GM21360 (cell line): ENCODE measurements at regions not wholly inside any gene's neighbourhood (a gene's known extent, or its start where the extent isn't known, plus 50 kb on each side); places are given as distances from the start of the nearest gene placed in this dataset.

Source experiments
- ATAC-seq: cut with Tn5 transposase; IDR thresholded peaks from one replicate; pipeline ENCODE4 v1.9.1; 2021; ENCODE audit warnings: mild to moderate bottlenecking, moderate library complexity; ENCODE audit not compliant: unreplicated experiment

GRCh38 chr10:131762789-131763696 is 137.8 kb upstream of the PPP2R2D start:
- no peak for ATAC-seq

GRCh38 chr10:131764929-131765328 is 135.9 kb upstream of the PPP2R2D start:
- no peak for ATAC-seq

DNA sequence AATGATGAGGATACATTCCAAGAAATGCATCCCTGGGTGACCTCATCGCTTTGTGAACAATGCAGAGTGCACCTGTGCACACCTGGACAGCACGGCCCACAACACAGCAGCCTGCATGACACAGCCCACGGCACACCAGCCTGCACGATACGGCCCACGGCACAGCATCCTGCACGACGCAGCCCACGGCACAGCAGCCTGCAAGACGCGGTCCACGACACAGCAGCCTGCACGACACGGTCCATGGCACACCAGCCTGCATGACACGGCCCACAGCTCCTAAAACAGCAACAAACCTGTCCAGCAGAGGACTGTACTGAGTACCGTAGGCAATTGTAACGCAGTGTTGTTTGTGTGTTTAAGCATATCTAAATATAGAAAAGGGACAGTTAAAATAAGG is 134.7 kb upstream of the PPP2R2D start:
- ATAC-seq = no peak

DNA sequence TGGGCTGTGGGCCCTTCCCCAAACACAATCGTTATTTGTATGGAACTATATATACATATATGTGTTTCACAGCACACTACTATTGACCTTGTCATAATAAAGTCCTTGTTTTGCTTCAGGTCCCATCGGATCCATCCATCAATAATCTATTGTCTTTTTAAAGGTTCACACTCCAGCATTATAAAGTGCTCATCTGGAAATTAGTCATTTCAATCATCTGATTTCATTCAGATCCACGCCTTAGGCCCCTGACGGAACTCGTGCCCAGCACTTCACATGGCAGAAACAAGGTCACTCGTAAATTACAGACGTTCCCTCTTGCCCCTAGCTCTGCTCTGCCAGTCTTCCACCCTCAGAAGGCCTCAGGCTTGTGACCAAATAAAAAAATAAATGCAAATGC is 133.1 kb upstream of the PPP2R2D start:
- no peak for ATAC-seq

DNA sequence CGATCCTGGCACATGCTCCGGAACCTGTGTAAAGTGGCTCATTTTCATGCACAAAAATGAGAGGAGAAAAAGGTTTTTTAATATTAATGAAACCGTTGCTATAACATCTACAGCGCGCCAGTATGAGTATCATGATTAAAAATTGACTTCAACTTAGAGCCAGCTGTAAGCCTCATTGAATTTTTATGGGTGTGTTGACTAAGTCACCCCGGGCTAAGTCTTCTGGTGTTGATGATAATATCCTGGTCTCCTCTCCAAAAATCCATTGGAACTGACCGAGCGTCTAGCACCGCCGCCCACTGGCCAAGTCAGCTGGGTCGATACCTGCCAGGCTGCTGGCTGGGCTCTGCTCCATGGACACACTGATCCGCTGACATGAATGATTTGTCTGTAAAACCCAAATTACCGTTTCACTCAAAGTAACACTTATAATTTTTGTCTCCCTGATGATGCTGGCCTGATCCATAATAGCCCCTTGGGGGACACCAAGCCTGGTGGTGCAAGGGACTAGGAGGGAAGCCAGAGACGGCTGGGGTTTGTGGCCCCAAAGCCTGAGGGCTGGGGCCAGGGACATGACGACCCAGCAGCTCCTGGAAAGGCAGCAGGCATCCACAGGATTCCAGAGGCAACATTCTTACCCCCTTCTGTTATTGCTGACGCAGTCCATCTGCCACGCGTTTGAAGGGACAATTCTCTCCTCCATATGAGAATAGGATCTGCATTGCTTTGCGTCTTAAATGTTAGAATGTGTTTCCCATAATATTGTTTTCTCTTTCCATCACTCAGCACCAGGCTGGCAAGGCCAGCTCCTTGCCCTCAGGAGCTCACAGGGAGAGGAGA is 131.0 kb upstream of the PPP2R2D start:
- ATAC-seq = no peak

- ATAC-seq = no peak
These were observed 129.7 kb upstream of the PPP2R2D start for GRCh38 chr10:131770946-131771633.

- ATAC-seq = no peak
These were observed 129.0 kb upstream of the PPP2R2D start for GRCh38 chr10:131771634-131772358.

DNA sequence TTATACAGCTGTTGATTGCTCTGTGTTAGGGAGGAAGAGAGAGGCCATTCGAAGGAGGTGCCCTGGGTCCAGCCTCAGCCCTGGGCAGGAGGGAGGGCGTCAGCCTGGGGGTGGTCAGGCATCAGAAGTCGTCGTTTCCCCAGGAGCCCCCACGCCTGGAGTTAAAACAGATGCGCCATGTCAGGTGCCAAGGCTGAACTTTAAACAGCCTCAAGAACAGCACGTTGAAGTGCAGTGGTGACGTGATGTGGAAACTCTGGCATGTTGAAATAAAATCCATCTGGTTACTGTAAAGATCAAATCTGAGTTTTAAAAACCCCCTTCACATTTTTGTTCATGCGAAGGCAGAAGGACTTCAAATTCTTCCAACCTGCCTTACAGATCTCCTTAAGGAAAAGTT is 128.4 kb upstream of the PPP2R2D start:
- no peak for ATAC-seq

GRCh38 chr10:131773370-131774343 is 127.2 kb upstream of the PPP2R2D start:
- no peak for ATAC-seq

DNA sequence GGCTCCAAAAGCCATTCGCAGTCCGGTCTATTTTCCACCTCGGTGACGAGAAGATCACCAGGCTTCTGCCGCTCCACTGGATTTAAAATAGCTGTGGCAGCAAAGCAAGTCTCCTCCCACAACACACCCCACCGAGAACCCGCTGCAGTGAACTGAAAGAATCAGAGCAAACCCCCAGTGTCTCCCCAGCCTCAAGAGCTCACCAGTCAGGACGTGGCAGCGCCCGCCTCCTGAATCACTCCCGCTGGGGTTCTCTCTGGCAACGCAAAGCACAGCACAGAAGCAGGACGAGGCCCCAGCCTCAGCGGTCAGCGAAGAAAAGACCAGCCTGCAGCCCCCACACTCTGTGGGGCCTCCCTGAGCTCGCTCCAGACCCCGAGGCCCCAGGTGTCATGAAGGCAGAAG is 126.1 kb upstream of the PPP2R2D start:
- ATAC-seq = no peak

GRCh38 chr10:131775433-131775832 is 125.4 kb upstream of the PPP2R2D start:
- no peak for ATAC-seq

DNA sequence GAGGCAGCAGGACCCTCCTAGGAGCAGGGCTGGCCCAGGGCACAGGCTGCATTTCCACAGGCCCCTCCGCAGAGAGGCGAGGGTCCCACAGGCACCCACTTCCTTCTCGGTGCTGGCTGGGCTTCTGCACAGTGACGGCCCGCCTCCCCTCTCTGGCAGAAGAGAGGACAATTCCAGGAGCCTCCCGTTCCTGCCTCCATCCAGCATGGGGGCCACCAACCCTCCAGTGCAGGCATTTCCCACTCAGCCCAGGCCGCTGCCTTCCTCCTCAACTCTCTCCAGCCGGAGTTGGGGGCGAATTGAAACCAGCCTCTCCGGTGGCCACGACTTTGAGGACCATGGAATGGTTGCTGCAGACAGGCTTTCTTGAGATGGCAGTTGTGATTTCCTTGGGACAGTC is 125.0 kb upstream of the PPP2R2D start:
- no peak for ATAC-seq

DNA sequence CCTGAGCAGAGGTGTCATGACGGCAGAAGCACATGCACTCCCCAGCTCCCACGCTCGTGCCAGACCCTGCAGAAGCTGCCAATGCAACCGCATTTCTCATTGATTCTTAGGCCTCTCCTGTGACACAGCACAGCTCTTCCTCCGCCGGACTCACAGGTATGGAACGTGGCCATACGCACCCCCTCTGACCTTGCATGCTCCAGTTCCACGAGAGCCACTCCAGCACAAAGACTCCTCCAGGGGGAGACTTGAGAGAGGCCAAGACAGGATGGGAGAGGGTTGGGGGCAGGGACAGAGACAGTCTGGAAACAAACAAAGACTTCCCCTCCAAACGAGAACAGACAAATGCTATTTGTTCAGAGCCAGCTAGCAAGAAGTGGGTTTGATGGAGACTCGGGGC is 124.3 kb upstream of the PPP2R2D start:
- no peak for ATAC-seq

DNA sequence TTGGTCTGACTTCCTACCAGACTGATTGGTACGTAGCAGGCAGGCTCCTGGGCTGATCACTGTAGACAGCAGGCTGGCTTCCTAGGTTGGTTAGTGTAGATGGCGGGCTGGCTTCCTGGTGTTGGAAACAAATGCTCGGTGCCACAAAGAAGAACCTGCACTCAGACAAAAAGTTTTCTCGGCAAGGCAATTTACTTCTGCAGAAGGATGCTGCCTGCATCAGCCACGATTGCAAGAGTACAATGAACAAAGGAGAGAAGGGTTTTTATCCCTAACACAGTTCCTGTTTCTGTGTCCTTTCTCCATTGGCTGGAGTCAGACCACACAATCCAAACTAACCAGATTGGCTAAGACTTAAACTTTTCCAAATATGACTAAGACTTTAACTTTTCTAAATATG is 123.6 kb upstream of the PPP2R2D start:
- no peak for ATAC-seq

DNA sequence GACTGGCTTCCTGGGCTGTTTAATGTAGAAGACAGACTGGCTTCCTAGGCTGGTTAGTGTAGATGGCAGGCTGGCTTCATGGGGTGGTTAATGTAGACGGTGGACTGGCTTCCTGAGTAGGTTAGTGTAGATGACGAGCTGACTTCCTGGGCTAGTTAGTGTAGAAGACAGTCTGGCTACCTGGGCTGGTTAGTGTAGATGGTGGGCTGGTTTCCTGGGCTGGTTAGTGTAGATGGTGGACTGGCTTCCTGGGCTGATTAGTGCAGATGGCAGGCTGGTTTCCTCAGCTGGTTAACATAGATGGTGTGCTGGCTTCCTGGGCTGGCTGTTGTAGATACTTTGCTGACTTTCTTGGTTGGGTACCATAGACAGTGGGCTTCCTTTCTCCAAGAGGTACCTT is 122.9 kb upstream of the PPP2R2D start:
- ATAC-seq = no peak

- no peak for ATAC-seq
These were observed 122.4 kb upstream of the PPP2R2D start for GRCh38 chr10:131778385-131778784.

GRCh38 chr10:131778842-131779241 is 122.0 kb upstream of the PPP2R2D start:
- ATAC-seq = no peak

DNA sequence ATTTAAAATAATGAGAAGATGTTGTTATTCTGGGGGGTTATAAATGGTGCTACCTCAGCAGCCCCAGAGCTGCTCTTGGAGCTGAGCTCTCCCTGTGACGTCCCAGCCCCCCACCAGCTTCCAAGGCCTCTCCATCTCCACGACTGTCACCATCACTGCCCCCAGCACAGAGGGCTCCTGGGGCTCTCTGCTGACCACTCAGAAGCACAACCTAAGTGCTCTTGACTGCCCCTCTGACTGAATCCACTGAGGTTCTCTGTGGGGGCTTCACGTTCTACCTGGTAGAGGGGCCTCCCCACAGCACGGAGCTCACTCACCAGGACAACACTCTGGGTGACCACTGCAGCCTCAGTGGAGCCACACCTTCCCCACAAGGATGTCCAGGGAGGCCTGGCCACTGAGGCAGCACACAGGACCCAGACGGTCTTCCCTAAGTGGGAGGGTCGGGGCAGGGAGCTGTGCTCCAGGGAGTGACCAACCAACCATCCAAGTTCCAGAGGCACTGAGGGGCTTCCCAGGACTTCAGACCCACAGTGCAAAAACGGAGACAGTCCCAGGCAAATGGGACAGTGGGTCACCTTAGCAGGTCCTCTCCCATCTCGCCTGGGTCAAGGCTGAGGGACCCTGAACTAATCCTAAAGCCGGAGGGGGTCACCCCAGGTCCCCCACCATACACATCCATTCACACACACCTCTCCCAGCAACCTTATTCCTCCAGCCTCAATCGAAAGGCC is 121.0 kb upstream of the PPP2R2D start:
- ATAC-seq = no peak

DNA sequence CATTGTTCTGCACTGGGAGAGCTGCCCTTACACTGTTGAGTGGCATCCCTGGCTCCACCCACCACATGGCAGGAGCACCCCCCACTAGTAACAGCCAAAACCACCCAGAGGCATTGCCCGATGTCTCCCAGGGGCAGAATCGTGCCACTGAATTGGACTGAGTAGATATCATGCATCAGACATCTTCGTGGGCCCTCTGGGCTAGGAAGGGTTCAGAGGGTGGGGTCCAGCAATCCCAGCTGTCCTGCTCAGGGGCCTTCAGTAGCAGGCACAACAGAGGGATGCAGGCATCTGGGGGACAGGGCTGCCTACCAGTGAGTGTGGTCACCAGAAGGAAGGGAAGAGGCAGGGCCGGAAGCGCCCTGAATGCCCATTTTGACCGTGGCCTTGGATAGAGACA is 119.7 kb upstream of the PPP2R2D start:
- ATAC-seq = no peak
